Putamen (tissue), 1 donor: ENCODE measurements at regions not wholly inside any gene's neighbourhood (a gene's known extent, or its start where the extent isn't known, plus 50 kb on each side); places are given as distances from the start of the nearest gene placed in this dataset.
A peak's percentile ranks its signal among the peaks of the same experiment; 100 is the strongest.

Experiments used
- DNase-seq: peaks from one replicate; pipeline ENCODE4 v3.0.0-alpha.2; 2016; ENCODE audit warnings: low spot score

- DNase-seq: no peak
Measured at GRCh38 chr5:30051976-30052375, 1141.5 kb upstream of the CDH6 start.

- DNase-seq: no peak
Measured at GRCh38 chr5:30050056-30050815, 1143.2 kb upstream of the CDH6 start.

GRCh38 chr5:30042677-30043076, 1150.8 kb upstream of the CDH6 start:
- no peak for DNase-seq

GRCh38 chr5:30041831-30042385, 1151.6 kb upstream of the CDH6 start:
- no peak for DNase-seq

- no peak for DNase-seq
Measured at GRCh38 chr5:30041291-30041690, 1152.2 kb upstream of the CDH6 start.

GRCh38 chr5:30040488-30041118, 1152.9 kb upstream of the CDH6 start:
- peak; percentile 61 for DNase-seq

- DNase-seq: no peak
Measured at GRCh38 chr5:30039379-30039778, 1154.1 kb upstream of the CDH6 start.

- no peak for DNase-seq
Measured at GRCh38 chr5:30034870-30035269, 1158.6 kb upstream of the CDH6 start.

GRCh38 chr5:30030101-30030500, 1163.4 kb upstream of the CDH6 start:
- DNase-seq: no peak

- DNase-seq: no peak
Measured at GRCh38 chr5:30001826-30002225, 1191.7 kb upstream of the CDH6 start.

GRCh38 chr5:30000231-30000630, 1193.3 kb upstream of the CDH6 start:
- DNase-seq: no peak

GRCh38 chr5:29995154-29995553, 1198.3 kb upstream of the CDH6 start:
- no peak for DNase-seq

- DNase-seq: no peak
Measured at GRCh38 chr5:29994519-29994918, 1199.0 kb upstream of the CDH6 start.

- DNase-seq: no peak
Measured at GRCh38 chr5:29993286-29993685, 1200.2 kb upstream of the CDH6 start.

GRCh38 chr5:29992248-29992647, 1201.2 kb upstream of the CDH6 start:
- no peak for DNase-seq

GRCh38 chr5:29990681-29991080, 1202.8 kb upstream of the CDH6 start:
- no peak for DNase-seq

GRCh38 chr5:29984156-29984540, 1209.3 kb upstream of the CDH6 start:
- DNase-seq: no peak

GRCh38 chr5:29983528-29984155, 1209.8 kb upstream of the CDH6 start:
- no peak for DNase-seq

- no peak for DNase-seq
Measured at GRCh38 chr5:29982457-29982856, 1211.0 kb upstream of the CDH6 start.

- no peak for DNase-seq
Measured at GRCh38 chr5:29972597-29972996, 1220.9 kb upstream of the CDH6 start.

GRCh38 chr5:29963956-29964355, 1229.5 kb upstream of the CDH6 start:
- DNase-seq: no peak

- DNase-seq: no peak
Measured at GRCh38 chr5:29960323-29960722, 1233.2 kb upstream of the CDH6 start.
